ENCODE measurements at regions not wholly inside any gene's neighbourhood (a gene's known extent, or its start where the extent isn't known, plus 50 kb on each side); places are given as distances from the start of the nearest gene placed in this dataset.

GRCh38 chr6:108774555-108774954 is 73.7 kb upstream of the ARMC2 start:
- no peaks in the 10 kb centered on the region for H3K27me3 Mint-ChIP-seq (ENCODE audit: insufficient read depth, low read depth, poor library complexity)
- peaks cover 4% of the 10 kb centered on the region; the same call in 1 of the 3 replicates for H3K9me3 Mint-ChIP-seq
- no peaks in the 10 kb centered on the region for H3K36me3 Mint-ChIP-seq (ENCODE audit: low read depth)
- Histone ChIP-seq H3K27me3 (ENCODE audit: insufficient read depth) (no peaks in the 10 kb centered on the region), H3K36me3 (ENCODE audit: insufficient read depth) (no peaks in the 10 kb centered on the region), H3K27ac (ENCODE audit: low read depth) (no peak overlapping the region), H3F3A (replicated peaks; ENCODE audit: low read depth) (no peaks in the 10 kb centered on the region), H3K9me2 (ENCODE audit: insufficient read depth) (0 out of 2 replicates have a peak, but pooled peaks cover 3% of the 10 kb centered on the region), H3K4me3 (no peak overlapping the region), H3K4me1 (ENCODE audit: insufficient read depth) (peaks cover 14% of the 10 kb centered on the region), H2AFZ (no peak overlapping the region), H4K20me1 (replicated peaks; ENCODE audit: insufficient read depth) (no peaks in the 10 kb centered on the region), H3K4me2 (no peak overlapping the region), H3K79me2 (replicated peaks; ENCODE audit: insufficient read depth) (no peaks in the 10 kb centered on the region)
- H3K4me3 Mint-ChIP-seq, result no peak overlapping the region
- peaks cover 9% of the 10 kb centered on the region for H3K4me1 Mint-ChIP-seq
- no peak for DNase-seq (ENCODE audit: low spot score)
- no peak overlapping the region for H3K27ac Mint-ChIP-seq
- no peak for ATAC-seq
- TF ChIP-seq ETS1 (IDR thresholded peaks at IDR 0.05), result no peak
- no peak for TF ChIP-seq EZH2phosphoT487 (IDR thresholded peaks at IDR 0.05; ENCODE audit: unreplicated experiment)
- TF ChIP-seq ZNF331 (CRISPR knock-in tag; IDR thresholded peaks at IDR 0.05; ENCODE audit: low read depth), result no peak
- no peak for TF ChIP-seq JUNB (IDR thresholded peaks at IDR 0.05; ENCODE audit: unreplicated experiment)
- TF ChIP-seq STAT1 (IDR thresholded peaks at IDR 0.05; ENCODE audit: unreplicated experiment), result no peak

GRCh38 chr6:108777536-108777935 is 70.7 kb upstream of the ARMC2 start:
- H3K9me2 ChIP-seq (ENCODE audit: insufficient read depth), result no peaks in the 10 kb centered on the region
- Mint-ChIP-seq H3K27me3 (ENCODE audit: insufficient read depth, low read depth, poor library complexity) (peaks cover 12% of the 10 kb centered on the region), H3K4me1 (peaks cover 33% of the 10 kb centered on the region), H3K4me3 (no peak overlapping the region), H3K9me3 (no peaks in the 10 kb centered on the region), H3K36me3 (ENCODE audit: low read depth) (no peaks in the 10 kb centered on the region), H3K27ac (no peak overlapping the region)
- H4K20me1 ChIP-seq (replicated peaks; ENCODE audit: insufficient read depth), result no peaks in the 10 kb centered on the region
- H3F3A ChIP-seq (replicated peaks; ENCODE audit: low read depth), result no peaks in the 10 kb centered on the region
- DNase-seq (ENCODE audit: low spot score), result no peak
- no peaks in the 10 kb centered on the region for H3K27me3 ChIP-seq (ENCODE audit: insufficient read depth)
- no peak overlapping the region for H3K27ac ChIP-seq (ENCODE audit: low read depth)
- peaks cover 28% of the 10 kb centered on the region for H3K4me1 ChIP-seq (ENCODE audit: insufficient read depth)
- no peak overlapping the region for H2AFZ ChIP-seq
- no peaks in the 10 kb centered on the region for H3K36me3 ChIP-seq (ENCODE audit: insufficient read depth)
- no peak overlapping the region for H3K4me3 ChIP-seq
- H3K4me2 ChIP-seq, result no peak overlapping the region
- H3K79me2 ChIP-seq (replicated peaks; ENCODE audit: insufficient read depth), result no peaks in the 10 kb centered on the region
- ATAC-seq, result no peak
- TF ChIP-seq ETS1 (IDR thresholded peaks at IDR 0.05) (no peak), STAT1 (IDR thresholded peaks at IDR 0.05; ENCODE audit: unreplicated experiment) (no peak), POLR2AphosphoS5 (IDR thresholded peaks at IDR 0.05; ENCODE audit: low read depth) (no peak), CTCF (conservative IDR thresholded peaks at IDR 0.05; ENCODE audit: low read depth in 2 of 2) (no peak), REST (IDR thresholded peaks at IDR 0.05; ENCODE audit: unreplicated experiment) (no peak), EZH2phosphoT487 (IDR thresholded peaks at IDR 0.05; ENCODE audit: unreplicated experiment) (no peak), CREB1 (CRISPR knock-in tag; IDR thresholded peaks at IDR 0.05; ENCODE audit: low read depth) (no peak)

All from GM23338 (cell line).